GM04503 (cell line): ENCODE measurements at regions not wholly inside any gene's neighbourhood (a gene's known extent, or its start where the extent isn't known, plus 50 kb on each side); places are given as distances from the start of the nearest gene placed in this dataset.
A peak's percentile ranks its signal among the peaks of the same experiment; 100 is the strongest.
"Not testable (repeated sequence)": the region's sequence is repeated elsewhere in the genome, so short reads cannot be mapped to it uniquely, and the experiment has no call there.

Experiments
- DNase-seq: peaks from one replicate; pipeline ENCODE4 v3.0.0-alpha.2; 2012; ENCODE audit warnings: low read depth

DNA sequence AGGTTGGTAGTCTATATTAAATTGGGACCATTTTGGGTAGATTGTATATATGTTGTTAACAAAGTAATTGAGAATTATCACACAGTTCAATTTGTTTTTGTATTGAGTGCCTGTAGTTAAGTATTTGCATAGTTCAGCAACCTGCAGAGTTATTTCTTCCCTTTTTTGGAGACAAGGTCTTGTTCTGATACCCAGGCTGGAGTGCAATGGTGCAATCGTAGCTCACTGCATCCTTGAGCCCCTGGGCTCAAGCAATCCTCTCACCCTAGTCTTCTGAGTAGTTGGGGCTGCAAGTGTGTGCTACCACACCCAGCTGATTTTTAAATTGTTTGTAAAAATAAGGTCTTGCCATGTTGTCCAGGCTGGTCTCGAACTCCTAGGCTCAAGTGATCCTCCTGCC is 250.5 kb downstream of the UTRN start:
- DNase-seq: no peak

DNA sequence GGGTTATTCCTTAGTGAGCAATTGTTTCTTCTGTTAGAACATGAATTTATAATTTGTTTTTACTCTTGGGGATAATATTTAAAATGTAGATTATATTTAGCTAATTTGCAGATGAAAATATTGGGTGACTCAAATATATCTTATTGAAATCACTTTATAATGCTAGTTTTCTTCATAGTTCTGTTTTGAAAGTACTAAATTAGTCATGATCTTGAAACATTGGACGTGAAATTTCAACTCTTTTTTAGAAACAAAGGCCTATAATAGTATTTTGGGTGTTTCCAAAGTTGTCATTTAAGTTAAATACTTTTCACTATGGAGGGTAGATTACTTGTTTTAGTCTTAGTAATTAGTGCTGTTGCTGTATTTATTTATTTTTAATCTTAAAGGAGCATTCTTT is 250.9 kb downstream of the UTRN start:
- no peak for DNase-seq

DNA sequence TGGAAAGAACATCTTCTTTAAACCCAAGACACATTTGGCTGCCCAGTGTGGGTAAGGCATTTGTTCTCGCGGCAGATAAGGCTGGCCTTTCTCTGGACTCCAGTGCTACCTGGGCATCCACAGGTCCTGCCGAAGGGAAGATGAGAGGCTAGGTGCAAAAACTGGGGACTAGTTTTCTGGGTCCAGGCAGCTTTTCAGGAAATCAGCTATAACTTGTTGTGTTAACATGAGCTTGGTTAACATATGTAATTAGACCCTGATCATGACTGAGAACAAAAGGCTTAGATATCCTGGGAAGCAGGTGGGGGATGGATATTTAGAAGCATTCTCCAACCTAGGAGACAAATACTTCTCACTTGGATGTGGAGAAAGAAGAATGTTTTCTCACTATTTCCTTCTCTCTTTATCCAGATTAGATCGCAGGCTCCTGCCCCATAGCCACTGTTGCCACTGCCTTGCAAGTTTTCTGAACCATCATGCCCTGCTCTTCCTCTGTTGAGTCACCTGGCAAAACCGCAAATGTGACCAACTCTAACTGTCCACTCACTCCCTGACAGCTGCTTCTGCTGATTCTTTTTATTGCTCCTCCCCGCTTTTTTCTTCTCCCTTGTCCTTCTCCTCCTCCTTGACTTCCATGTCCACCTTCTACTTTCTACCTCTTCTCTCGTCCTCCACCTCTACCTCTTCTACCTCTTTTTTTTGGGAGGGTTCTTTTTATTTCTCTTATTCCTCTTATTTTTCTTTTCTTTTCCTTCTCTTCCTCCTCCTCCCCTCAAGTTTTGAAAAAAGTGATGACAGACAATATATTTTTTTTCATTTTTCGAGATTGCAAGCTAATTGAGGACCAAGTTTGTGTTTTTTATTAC is 258.1 kb downstream of the UTRN start:
- peak; percentile 39 for DNase-seq

DNA sequence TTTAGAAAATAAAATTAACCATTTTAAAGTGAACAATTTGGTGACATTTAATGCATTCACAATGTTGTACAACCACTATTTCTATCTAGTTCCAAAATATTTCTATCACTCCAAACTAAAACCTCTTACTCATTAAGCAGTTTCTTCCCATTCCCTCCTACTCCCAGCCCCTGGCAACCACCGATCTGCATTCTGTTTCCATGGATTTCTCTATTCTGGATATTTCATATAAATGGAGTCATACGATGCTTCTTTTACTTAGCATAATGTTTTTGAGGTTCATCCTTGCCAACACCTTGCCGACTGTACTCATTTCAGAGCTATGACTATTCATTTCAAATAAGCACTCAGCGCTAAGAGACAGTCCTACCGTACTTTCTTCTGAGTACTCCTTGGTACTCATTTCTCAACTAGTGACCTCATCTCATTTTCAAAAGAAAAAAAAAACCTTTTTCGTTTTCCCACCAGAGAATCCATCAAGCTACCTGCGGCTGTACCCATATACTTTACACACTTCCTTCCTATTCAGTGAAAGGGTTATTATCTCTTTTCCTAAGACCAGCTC is 259.2 kb downstream of the UTRN start:
- DNase-seq: no peak

DNA sequence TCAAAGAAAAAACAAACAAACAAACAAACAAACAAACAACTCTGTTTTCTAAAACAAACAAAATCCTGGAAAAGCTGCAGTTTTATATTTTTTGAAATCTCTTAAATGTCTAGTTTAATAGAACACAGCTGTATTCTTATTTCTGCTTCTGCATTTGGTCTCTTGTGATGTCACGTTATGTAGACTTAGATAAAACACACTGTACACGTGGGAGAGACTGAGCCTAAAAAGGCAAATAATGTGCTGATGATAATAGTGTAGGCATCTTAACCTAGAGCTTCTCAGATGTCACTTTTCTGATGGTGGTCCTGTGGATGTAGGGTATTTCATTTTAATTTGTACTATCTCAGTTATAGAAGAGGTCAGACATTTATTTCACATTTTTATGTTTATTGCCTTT is 261.7 kb downstream of the UTRN start:
- no peak for DNase-seq

DNA sequence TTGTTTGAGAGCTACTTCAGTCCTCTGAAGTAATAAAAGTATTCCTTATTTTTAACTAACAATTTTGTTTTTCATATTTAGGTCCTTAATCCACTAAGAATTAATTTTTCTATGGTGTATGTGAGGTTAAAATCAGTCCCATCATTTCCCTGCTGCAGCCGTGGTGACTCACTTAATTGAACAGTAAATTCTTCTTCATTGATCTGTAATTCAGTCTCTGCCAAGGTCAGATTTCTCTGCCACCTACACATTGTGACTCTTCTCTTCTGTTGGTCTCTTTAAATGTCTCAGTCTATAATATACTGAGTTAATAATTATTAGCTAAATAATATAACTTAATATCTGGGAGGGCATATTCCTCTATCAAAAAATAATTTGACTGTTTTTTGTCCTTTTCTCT is 262.3 kb downstream of the UTRN start:
- no peak for DNase-seq

DNA sequence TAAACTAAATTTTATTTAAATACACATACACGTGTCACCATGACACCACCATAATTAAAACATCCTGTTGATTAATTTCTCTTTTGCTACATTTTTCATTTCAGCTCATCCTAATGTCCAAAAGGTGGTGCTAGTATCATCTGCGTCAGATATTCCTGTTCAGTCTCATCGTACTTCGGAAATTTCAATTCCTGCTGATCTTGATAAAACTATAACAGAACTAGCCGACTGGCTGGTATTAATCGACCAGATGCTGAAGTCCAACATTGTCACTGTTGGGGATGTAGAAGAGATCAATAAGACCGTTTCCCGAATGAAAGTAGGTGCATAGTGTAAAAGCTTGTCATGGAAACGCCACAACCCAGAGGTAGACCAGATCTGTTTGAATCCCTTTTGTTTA is 263.4 kb downstream of the UTRN start:
- no peak for DNase-seq

DNA sequence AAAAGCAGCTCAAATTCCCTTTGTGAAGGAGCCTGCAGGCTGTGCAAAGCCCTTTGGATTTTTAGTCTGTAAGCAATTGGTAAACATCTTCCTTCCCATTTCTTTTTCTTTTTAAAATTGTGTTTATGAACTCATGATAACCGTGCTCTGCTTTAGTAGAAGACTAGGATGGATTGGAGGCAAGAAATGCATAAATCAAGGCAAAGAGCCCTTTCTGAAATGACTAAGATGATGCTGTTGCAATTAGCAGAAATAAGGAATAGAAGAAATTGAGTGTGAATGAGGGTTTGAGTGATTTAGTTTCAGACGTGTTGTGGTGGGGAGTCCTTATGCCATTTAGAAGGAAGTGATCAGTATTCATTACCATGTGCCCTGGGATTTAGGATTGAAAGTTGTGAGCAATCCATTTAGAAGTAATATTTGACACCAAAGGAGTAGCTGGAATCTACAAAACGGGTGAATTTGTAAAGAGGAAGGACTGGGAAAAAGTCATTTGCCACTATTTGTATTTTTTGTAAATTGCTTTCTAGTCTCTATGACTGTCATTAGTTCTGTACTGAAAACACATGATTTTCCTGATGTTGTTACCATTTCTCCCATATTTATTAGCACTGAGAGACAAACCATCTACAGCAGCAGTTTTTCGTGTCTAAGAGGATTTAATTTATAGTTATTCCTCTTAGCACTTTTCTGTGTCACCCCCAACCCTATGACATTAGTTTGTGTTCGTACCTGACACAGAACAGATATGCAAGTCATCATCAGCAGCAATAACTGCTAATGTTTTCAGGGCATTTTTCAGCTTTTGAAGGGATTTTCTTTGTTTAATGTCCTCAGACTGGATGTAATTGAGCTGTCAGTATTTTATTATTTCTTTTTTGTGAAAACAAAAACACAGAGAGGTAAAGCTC is 265.0 kb downstream of the UTRN start:
- DNase-seq: no peak

DNA sequence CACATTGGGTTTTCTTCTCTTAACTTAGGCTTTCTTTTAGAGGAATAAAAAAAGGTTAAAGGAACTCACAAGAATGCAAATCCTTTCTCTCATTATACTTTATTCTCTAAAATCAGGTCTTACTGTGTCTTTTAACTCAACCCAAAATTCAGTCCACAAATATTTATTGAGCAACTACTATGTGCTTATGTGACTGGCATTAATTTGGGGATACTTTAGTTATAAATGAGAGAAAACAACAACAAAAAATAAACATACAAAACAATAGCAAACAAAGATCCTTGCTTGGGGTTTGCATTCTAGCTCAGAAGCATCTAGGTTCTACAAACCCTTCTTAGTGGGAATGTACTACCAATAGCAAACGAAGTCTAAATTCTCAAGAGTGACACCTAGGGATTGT is 266.2 kb downstream of the UTRN start:
- DNase-seq: no peak

DNA sequence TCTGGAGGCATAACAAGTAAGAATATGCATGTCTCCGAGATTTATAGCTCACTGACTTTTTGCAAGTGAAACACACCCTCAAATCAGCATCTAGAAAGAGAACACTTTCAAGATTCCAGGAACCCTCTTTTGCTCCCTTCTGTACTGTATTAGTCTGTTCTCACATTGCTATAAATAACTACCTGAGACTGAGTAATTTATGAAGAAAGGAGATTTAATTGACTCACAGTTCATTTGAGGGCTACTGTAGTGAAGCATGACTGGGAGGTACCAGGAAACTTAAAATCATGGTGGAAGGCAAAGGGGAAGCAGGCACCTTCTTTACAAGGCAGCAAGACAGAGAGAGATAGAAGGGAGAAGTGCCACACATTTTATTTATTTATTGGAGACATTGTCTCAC is 269.9 kb downstream of the UTRN start:
- DNase-seq: no peak

DNA sequence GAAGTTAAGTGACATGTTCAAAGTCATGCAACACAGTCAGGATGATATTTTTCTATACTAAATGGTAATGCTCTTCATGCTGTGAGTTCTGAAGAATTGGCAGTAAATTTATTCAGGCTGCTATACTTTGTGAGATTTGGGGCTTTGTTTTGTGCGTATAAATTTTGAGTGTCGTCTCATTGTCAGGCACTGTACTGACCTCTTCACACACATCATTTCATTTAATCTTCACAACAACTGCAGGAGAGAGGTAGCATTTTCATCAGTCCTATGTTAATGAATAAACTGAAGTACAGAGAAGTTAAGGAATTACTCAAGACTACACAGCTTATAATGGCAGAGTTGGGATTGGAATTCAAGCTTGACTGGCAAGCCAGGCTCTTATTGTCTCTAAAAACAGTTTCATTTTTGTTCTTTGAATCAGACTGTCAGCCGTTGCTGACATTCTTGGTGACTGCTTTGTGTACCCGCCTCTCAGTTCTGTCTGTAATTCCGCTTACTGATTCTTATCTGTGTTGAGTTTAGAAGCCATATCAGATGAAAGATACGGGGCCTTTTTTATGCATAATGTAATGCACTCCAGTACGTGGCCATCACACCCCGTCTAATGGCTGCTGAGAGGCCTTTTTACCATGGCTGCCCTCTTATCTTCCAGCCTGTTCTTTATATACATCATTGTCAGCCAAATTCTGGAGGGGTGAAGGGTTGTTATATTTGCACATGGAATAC is 274.9 kb downstream of the UTRN start:
- no peak for DNase-seq

DNA sequence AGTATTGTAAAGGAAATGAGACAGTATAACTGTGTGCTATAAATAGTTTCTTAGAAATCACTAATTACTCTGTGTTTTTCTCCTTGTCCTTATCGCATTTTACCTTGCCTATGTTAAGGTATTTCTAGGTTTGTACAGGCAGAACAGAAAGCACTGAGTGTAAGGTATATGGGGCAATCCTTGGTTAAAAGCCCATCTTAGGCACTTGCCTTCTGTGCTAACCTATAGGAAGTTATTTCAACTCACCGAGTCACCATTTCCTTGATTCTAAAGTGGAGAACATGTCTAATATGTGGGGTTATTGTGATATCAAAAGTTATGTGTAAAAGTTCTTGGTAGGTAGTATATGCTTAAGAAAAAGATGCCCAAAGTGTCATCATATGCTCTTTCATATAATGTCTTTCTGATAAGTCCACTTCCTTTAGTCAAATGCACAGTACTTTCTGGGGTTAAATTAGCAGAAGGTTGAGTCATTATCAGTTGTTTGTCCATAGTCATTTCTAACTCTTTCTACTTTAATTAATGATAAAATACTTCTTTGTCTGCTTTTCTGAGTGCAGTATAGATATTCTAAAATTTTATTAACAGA is 276.4 kb downstream of the UTRN start:
- no peak for DNase-seq

DNA sequence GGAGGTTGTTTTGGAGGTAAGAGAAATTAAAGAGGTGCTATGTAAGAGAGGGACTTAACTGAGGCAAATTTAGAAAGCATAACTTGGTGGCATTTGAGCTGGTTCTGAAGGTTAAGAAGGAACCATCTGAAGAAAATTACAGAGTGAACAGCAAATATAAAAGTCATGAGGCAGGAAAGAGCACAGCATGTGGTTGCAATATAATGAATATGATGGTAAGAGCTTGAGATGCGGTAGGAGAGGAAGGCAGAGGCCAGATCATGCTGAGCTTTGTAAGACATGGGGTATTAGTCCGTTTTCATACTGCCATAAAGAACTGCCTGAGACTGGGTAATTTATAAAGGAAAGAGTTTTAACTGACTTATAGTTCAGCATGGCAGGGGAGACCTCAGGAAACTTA is 279.1 kb downstream of the UTRN start:
- DNase-seq: no peak

DNA sequence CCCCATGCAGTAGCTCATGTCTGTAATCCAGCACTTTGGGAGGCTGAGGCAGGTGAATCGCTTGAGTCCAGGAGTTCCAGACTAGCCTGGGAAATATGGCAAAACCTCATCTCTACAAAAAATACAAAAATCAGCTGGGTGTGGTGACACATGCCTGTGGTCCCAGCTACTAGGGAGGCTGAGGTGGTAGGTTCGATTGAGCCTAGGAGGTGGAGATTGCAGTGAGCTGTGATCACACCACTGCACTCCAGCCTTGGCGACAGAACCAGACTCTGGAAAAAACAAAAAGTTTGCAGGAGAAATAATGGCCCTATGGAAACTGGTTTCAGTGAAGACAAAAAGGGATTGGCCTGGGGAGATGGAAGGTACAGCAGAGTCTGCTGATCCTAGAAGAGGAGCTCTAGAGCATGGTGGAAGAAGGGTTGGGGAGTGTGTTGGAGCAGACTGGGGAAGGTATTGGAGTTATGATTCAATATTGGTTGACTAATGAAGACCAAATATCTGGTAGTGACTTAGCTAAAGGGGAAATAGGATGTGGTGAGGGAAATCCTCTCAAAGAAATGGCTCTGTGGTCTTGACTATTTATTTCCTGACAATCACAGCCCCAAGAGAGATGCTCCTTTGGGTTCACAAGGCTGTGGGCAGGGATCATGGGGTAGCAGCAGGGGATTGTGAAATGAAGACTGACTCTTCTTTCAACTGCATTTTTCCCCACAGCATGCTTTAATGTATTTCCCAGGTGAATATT is 281.9 kb downstream of the UTRN start:
- no peak for DNase-seq

DNA sequence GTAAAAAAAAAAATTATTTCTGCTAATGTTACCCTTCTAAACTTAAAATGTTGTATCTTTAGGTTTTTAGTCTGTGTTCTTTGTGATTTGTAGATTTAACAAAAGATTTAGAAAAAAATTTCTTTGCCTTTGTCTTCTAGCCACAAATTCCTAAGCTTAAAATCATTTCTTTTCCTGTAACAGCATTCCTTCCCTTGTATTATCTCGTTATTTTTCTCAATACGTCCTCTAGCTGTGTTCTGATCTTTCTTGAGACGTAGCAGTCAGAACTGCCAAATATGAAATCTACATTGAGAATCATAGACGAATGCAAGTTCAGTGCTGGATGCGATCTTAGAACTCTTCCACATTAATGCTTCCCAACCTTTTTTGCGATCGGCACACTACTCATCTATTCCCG is 283.1 kb downstream of the UTRN start:
- DNase-seq: no peak

DNA sequence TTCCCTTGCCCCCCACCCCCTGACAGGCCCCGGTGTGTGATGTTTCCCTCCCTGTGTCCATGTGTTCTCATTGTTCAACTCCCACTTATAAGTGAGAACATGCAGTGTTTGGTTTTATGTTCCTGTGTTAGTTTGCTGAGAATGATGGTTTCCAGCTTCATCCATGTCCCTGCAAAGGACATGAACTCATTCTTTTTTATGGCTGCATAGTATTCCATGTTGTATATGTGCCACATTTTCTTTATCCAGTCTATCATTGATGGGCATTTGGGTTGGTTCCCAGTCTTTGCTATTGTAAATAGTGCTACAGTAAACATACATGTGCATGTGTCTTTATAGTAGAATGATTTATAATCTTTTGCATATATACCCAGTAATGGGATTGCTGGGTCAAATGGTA is 287.4 kb downstream of the UTRN start:
- not testable (repeated sequence) for DNase-seq

DNA sequence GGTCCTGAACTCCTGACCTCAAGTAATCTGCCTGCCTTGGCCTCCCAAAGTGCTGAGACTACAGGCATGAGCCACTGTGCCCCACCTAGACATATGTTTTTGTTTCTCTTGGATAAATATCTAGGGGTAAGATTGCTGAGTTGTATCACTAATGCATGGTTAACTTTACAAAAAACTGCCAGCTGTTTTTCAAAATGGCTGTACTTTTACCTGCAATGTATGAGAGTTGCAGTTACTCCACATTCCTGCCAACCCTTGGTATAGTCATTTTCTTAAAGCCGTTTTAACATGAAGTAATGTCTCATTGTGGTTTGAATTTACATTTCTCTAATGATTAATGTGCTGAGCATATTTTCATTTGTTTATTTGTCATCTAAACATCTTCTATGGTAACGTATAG is 289.7 kb downstream of the UTRN start:
- no peak for DNase-seq

DNA sequence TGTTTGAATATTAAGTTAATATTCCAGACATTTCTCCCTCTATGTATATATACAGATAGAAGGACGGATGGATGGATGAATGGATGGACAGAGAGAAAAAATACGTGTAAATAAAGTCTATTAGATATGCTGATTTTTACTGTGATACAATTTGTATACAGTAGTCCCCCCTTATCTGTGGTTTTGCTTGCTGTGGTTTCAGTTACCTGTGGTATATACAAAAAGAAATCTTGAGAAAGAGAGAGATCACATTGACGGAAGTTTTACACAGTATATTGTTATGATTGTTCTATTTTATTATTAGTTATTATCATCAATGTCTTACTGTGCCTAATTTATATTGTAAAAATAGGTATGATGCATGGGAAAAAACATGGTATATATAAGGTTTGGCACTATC is 290.2 kb downstream of the UTRN start:
- no peak for DNase-seq

DNA sequence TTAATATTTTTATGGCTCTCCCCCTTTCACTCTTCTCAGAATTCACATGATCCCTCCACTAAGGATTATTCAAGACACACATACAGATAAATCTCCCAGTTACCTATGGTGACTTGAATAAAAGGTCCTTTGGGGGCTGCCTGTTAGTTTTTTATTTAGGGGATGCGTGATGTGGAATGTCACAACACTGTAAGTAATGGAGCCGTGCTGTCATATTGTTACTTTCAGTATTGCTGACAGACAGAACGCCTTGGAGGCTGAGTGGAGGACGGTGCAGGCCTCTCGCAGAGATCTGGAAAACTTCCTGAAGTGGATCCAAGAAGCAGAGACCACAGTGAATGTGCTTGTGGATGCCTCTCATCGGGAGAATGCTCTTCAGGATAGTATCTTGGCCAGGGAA is 291.7 kb downstream of the UTRN start:
- DNase-seq: no peak

DNA sequence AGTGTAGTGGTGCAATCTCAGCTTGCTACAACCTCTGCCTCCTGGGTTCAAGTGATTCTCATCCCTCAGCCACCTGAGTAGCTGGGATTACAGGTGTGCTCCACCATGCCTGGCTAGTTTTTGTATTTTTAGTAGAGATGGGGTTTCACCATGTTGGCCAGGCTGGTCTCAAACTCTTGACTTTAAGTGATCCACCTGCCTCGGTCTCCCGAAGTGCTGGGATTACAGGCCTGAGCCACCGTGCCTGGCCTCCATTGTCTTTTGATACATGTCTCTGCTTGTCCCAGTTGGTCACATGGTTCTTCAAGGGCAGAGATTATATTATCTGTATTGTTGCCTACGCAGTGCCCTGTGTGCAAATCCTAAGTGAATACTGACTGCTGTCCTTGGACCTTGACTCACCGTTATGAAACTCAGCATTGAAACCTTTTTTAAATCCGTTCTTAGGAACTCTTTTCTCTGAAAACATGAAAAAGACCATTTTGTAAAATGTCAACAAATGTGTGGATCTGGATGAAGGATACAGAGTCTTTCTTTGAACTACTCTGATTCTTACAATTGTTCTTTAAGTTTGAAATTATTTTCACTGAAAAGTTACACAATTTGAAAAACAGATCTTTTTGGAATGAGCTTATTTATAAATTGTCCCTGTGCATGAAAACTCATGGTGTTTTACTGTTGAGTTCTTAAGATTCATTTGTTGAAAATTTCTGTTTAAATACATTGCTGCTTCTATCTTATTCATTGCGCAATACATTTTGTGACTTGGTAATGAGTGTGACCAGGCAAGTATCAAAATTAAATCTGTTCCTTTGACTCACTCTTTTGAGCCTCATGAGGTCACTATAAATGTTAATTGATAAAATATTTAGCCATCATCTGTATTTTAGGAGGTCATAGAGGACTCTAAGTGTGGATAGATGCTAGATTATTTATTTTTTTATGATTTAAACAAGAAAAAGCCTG is 293.5 kb downstream of the UTRN start:
- no peak for DNase-seq
